VCaP (cell line): ENCODE measurements at regions not wholly inside any gene's neighbourhood (a gene's known extent, or its start where the extent isn't known, plus 50 kb on each side); places are given as distances from the start of the nearest gene placed in this dataset.

Experiments used
- H3K27ac ChIP-seq: fragments of 450-650 bp; 2 replicates; pipeline ENCODE4 v1.5.1; 2017
- TF ChIP-seq, protein P1 (sequence below): fragments of 450-650 bp; conservative IDR thresholded peaks from 2 replicates; pipeline ENCODE4 v1.5.1; 2017; ENCODE audit warnings: mild to moderate bottlenecking, moderate library complexity

DNA sequence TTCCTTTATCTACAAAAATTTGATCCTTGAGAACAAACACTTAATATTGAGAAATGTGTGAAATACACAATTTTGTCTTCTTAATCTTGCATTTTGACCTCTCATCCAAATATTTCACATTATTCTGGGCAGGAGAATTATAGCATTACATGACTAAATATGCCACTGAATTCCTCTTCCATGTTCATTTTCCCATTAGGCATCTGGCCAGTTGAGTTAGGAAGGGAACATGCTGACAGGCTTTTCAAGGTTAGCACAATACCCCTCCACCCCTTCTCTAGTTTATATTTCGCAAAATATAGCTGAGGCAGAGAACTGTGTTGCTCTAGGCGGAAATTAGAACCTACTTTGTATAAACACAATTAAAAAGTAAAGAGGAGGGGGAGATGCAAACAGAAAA is 271.7 kb upstream of the ZC3H12C start:
- no peak overlapping the region for H3K27ac ChIP-seq

DNA sequence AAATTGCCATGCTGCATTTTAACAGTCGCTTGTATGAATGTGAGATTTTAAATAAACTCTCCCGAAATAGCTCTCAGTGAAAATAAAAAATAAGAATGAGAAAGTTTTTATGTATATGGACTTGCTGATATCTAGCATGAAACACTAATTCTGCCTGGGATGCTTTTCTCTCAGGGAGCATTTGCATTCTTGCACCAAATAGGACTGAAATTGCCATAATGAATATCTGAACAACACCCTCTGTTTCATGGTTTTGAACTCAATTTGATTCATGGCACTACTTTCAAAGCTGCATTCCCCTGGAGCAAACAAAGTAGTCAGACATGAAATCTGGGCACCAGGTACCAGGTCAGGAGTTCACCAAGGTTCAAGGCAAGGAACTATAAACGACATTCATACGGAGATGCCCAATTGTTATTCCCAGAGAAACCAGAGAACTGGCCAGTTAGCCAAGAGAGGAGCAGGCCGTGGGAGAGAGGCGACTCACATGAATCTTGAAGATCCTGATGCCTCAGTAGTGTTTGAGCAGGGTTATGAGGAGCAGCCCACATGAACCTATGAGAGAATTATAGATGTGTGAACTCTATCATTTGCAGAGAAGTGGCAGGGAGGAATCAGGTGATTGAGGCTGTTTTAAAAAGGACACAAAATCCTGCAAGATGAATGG is 270.6 kb upstream of the ZC3H12C start:
- no peak overlapping the region for H3K27ac ChIP-seq
- TF ChIP-seq, protein P1, sequence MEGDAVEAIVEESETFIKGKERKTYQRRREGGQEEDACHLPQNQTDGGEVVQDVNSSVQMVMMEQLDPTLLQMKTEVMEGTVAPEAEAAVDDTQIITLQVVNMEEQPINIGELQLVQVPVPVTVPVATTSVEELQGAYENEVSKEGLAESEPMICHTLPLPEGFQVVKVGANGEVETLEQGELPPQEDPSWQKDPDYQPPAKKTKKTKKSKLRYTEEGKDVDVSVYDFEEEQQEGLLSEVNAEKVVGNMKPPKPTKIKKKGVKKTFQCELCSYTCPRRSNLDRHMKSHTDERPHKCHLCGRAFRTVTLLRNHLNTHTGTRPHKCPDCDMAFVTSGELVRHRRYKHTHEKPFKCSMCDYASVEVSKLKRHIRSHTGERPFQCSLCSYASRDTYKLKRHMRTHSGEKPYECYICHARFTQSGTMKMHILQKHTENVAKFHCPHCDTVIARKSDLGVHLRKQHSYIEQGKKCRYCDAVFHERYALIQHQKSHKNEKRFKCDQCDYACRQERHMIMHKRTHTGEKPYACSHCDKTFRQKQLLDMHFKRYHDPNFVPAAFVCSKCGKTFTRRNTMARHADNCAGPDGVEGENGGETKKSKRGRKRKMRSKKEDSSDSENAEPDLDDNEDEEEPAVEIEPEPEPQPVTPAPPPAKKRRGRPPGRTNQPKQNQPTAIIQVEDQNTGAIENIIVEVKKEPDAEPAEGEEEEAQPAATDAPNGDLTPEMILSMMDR, result no peak

More for the DNA sequence above, 271.7 kb upstream of the ZC3H12C start:
- TF ChIP-seq, protein P1, result no peak

DNA sequence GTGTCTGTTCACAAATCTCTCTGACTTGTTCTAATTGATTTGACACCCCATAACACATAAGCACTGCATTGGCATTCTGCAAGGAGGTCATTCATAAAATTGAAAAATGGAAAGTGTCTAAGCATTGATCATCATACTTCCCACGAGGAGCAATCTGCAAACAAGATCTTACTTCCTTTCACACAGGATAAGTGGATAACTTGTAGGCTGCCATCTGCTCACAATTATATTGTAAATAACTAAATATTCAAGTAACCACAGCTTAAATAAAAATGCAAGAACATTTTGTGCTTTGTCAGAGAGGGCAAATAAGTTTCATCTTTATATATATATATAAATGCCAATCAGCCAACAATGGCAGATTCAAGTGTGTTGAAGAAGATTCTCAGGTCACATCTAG is 264.8 kb upstream of the ZC3H12C start:
- TF ChIP-seq, protein P1, result no peak
- H3K27ac ChIP-seq, result no peak overlapping the region

DNA sequence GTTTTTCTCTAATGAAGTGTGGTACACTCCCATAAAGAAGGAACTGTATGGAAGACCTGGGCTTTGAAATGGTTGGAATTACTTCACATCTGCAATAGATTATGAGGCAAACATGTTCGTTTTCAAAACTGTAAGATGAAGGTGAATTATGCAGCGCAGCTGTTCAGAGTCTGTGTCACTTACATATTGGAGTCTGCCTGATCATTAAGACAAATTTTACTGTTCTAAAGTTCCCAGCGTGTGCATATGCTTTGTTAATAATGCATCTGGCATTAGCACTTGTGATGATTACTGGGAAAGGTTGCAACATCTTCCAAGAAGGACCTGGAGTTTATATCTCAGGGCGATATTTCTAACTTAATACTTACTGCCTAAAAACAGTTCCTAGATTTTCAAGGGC is 255.2 kb upstream of the ZC3H12C start:
- TF ChIP-seq, protein P1, result no peak
- no peak overlapping the region for H3K27ac ChIP-seq

DNA sequence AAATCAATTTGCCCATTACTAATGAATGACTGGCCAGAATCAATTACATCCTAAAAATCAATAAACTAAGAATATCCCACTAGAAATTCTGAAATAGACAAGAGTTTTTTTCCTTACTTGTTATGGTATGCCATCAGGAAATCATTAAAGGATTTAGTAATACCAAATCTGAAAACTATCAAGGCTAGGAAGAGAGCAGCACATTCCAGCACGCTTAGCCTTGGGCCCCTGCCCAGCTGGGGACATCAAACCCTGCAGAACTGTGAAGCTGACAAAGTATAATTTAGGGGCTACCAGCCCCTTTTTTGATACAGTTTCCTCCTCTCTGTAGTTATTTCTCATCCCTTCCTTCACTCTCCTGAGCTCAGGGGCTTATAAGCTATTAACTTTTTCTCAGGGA is 247.8 kb upstream of the ZC3H12C start:
- TF ChIP-seq, protein P1, result no peak
- no peak overlapping the region for H3K27ac ChIP-seq

DNA sequence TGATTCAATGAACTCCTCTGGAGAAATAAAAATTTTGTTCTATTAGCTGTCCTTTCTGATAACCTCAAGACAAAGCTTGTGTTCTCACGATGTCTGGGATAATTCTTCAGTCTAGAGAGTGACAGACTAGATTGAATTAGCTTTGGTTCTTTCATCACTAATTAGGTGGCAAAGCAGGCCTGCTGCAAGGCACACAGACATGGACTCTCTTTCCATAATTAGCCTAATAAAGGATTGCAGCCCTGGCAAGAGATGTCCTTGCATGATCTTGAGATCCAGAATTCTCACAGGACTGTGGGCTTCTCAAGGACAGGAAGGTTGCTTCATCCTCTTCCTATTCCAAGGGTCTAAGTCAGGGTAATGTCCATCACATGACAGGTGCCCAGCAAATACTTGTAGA is 245.6 kb upstream of the ZC3H12C start:
- no peak overlapping the region for H3K27ac ChIP-seq
- TF ChIP-seq, protein P1, result no peak

DNA sequence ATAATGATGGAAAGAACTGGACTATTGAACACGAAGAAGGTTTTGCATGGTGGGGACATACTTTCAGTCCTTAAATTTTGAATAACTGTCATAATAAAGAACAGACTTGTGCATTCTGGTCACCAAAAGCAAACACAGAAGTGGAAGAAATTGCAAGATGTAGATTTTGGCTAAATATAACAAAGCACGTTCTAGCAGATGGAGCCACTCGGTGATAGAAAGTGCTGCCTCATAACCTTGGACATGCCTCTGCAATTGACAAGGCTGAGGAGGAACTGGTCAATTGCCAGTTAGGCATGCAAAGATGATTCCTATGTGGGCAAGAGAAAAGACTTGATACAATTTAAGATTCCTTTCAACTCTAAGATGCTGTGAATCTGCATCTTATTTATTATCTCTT is 244.1 kb upstream of the ZC3H12C start:
- H3K27ac ChIP-seq, result no peak overlapping the region
- TF ChIP-seq, protein P1, result no peak
